NCI-H345 (cell line): ENCODE measurements at regions not wholly inside any gene's neighbourhood (a gene's known extent, or its start where the extent isn't known, plus 50 kb on each side); places are given as distances from the start of the nearest gene placed in this dataset.
"Not testable (repeated sequence)": the region's sequence is repeated elsewhere in the genome, so short reads cannot be mapped to it uniquely, and the experiment has no call there.

Experiments
- DNase-seq: peaks from one replicate; lab custom pipeline; 2025; lab: John Stamatoyannopoulos, UW

DNA sequence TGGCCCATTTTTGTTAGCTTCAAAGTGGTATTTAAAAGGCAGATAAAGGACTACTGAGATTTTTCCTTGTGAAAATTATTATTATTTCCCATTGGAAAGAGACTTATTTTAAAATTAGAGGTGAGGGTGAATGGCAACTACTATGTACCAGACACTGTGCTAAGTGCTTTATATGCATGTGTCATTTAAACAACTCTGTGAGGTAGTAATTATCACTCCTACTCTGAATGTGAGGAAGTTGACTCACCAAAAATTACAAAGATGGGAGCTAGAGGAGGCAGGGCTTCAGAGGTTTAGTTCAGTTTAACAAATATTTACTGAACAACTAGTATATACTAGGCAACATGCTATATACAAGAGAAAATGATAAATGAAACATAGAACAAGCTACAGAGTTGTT is 78.2 kb downstream of the MSL3 start:
- DNase-seq, result no peak

DNA sequence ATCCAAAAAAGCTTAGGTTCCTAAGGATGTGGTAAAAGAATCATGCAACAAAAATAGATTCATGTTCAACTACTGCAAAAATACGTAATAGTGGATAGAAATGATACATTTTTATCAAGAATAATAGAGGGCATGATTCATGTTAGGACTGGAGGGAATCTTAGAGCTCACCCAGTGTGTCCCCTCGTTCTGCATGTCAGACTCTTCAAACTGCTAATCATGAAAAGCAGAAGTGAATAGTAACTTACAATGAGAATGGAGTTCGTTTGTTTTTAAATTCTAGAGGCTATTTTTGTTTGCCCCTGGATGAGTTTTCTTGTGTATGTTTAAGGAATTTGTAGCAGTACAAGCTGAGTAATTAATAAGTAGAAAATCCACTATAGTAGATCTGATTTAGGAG is 79.4 kb downstream of the MSL3 start:
- DNase-seq, result no peak

DNA sequence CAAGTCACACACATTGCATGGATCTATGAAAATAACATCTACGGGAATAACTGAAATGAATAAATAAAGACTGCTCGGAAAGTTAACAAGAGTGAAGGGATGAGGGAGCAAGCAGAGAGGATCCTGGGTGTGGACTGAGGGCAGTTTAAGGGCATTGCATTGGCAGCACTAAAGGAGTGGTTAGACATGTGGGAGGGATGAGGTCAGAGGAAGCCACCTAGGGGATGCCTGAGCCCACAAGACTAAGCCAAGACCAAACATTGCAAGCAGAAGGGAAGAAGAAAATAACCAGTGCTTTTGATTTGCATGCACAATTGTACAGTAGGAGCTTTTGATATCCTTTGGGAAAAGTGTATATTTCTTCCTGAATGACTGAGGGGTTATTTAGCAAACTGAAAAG is 106.1 kb downstream of the MSL3 start:
- DNase-seq, result no peak

GRCh38 chrX:11867610-11868345 is 109.7 kb downstream of the MSL3 start:
- no peak for DNase-seq

- no peak for DNase-seq
Observed at GRCh38 chrX:11870789-11871188, 112.8 kb downstream of the MSL3 start.

- DNase-seq, result no peak
Observed at GRCh38 chrX:11881485-11882170, 123.6 kb downstream of the MSL3 start.

DNA sequence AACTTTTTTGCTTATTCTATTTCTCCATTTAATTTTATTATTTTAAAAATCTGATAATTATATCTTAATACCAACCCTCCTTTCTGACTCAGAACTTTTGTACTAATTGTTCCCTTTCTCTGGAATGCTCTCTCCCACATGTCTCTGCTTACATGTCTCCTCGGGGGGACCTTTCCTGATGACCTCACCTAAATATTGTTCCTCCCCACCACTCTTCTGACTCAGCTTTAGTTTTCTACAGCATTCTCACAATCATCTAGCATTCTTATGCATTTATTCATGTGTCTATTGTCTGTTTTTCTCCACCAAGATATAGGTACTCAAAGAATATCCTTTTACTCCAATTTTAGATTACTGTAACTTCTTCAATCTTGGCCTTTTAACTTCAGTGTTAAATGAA is 128.7 kb downstream of the MSL3 start:
- DNase-seq, result no peak

DNA sequence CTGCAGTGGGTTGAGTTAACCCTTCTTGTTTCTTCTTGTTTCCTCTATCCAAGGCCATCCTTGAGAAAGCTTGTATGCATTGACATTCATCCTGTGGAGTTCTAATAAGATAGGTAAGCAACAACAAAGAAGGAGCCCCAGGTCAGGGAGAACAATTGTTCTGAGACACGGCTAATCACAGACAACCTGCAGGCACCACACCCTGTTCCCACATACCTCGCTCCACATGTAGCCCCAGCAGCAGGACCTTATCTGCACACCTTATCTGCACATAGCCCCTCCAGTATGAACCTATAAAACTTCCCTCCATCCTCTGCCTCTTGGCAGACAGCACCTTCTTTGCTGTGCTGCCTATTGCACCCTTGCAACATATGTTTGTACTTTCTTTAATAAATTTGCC is 129.1 kb downstream of the MSL3 start:
- DNase-seq, result no peak

DNA sequence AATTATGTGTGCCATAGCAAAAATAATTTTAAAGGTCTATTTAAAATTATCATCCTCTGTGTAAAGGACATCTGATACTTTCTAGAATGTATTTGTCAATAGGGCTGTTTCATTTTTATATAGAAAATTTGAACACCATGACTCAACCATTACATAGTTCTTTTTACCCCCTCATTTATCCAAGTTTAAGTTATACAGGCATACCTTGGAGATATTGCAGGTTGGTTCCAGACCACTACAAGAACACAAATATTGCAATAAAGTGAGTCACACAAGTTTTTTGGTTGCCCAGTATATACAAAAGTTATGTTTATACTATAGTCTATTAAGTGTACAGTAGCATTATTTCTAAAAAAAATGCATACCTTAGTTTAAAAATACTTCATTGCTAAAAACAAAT is 130.4 kb downstream of the MSL3 start:
- no peak for DNase-seq

- no peak for DNase-seq
Observed at GRCh38 chrX:11889791-11890190, 131.8 kb downstream of the MSL3 start.

DNA sequence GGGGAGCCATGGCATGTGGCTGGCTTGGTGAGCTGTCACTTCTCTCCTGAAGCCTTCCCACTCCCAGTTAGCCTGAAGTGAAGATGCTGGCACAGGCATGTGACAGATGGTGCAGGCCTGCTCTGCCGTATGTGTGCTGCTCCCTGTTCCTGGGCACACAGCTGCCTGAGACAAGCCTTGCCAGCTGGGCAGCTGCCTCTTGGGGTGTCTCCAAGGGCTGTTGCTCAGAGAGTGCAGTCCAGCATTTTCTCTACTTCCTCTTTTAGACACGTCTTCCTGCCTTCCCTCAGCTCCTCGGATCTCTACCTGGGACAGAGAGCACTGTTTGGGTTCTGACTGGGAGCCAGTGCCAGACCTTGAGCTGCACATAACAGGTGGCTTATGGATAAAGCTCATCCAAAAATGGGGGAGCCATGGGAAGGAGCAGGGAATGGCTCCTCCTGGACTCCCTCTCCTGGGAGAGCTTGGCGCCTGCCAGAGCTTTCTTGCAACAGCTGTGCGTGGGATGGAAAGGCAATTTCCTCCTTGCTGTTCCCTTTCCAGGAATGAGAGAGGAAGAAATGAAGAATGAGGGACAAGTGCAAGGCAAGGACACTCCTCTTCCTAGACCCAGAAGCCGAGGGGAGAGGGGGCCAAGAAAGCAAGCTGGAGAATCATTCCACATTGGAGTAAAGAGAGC is 132.9 kb downstream of the MSL3 start:
- DNase-seq, result no peak

DNA sequence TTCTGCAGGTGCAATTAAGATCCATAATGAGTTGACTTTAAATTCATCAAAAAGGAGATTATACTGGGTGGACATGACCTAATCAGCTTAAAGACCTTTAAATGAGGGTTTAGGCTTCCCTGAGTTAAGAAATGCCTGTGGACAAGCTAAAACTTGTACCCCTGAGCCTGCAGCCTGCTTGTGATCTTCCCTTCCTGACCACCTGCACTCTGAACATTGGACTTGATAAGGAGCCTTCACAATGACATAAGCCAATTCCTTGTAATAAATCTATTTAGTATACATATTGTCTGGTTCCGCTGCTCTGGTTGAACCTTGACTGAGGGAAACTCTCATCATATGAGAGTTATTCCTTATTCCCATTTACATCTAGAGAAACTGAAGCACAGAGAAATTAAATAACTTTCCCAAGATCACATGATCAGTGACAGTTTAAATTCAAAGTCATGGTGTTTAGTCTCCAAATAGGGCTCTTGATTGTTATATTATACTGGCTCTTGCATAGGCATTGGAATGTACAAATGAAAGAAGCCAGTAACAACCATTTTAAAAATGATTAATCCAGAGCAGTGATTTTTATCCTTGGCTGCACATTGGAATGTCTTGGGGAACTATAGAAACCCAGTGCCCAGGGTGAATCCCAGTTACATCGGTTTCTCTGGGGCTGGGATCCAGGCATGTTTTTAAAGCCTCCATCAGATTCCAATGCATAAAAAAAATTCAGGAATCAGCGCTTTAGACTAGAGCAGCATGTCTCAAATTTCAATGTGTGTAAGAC is 136.1 kb downstream of the MSL3 start:
- DNase-seq, result no peak

- no peak for DNase-seq
Observed at GRCh38 chrX:11899091-11899490, 141.1 kb downstream of the MSL3 start.

DNA sequence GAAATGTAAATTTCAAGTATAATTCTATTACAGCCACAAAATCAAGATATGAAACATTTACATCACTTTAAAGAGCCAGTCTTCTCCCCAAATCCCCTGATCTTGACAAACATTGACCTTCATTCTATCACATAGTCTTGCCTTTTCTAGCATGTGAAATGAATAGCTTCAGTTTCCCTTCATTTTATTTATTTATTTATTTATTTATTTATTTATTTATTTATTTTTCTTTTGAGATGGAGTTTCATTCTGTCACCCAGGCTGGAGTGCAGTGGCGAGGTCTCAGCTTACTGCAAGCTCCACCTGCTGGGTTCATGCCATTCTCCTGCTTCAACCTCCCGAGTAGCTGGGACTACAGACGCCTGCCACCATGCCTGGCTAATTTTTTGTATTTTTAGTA is 147.9 kb downstream of the MSL3 start:
- not testable (repeated sequence) for DNase-seq

- peak; percentile 2 for DNase-seq
Observed at GRCh38 chrX:11908371-11908770, 150.3 kb downstream of the MSL3 start.

GRCh38 chrX:11913001-11913400 is 155.0 kb downstream of the MSL3 start:
- no peak for DNase-seq

GRCh38 chrX:11929476-11929875 is 171.4 kb downstream of the MSL3 start:
- no peak for DNase-seq

DNA sequence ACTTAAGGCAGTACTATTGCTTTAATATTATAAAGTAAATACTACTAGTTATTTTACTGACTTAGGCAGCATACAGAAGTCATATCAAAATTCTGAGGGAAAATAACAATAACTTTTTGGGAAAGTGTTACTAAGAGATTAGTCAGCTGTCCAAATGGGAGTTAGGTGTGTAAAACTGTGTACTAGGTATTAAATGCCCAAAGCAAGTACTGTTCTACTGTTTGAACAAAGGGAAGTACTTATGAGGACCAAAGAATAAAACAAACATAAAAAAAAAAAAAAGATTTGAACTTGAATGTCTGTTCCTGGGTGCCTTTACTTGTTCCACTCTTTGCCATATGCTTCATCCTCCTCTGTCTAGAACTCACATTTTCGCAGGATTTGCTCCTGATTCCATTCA is 174.4 kb downstream of the MSL3 start:
- no peak for DNase-seq

- DNase-seq, result no peak
Observed at GRCh38 chrX:11934089-11934488, 176.1 kb downstream of the MSL3 start.

GRCh38 chrX:11941571-11941970 is 183.5 kb downstream of the MSL3 start:
- DNase-seq, result no peak

GRCh38 chrX:11944501-11944900 is 186.5 kb downstream of the MSL3 start:
- peak; percentile 21 for DNase-seq

- no peak for DNase-seq
Observed at GRCh38 chrX:11949291-11949690, 189.0 kb upstream of the FRMPD4 start.
